ENCODE measurements at regions not wholly inside any gene's neighbourhood (a gene's known extent, or its start where the extent isn't known, plus 50 kb on each side); places are given as distances from the start of the nearest gene placed in this dataset.

GRCh38 chr1:219560856-219561255 is 52.0 kb downstream of the ZC3H11B start:
- ATAC-seq (peak in 3 of 4 donors; percentile 50 to 80 (median 52)), DNase-seq (no peak)
- intact Hi-C loops (cut with DNase I): no loop called here
- no peak overlapping the region for H3K27ac ChIP-seq
- no peak overlapping the region for H3K4me3 ChIP-seq
- no peaks in the 10 kb centered on the region for H3K27me3 ChIP-seq
- 18% methylated on average over 3 of the region's 3 CpGs for WGBS (ENCODE audit: insufficient coverage, low coverage, low lambda C conversion rate, missing lambda C conversion rate)
- H3K36me3 ChIP-seq: no peaks in the 10 kb centered on the region
- TF ChIP-seq POLR2A (IDR thresholded peaks at IDR 0.05): no peak
- TF ChIP-seq CTCF (IDR thresholded peaks at IDR 0.05): no peak
- no peaks in the 10 kb centered on the region for H3K9me3 ChIP-seq
- H3K4me1 ChIP-seq: peaks cover 0 to 14% (median 0%) of the 10 kb centered on the region in 4 donors

GRCh38 chr1:219559899-219560298 is 53.0 kb downstream of the ZC3H11B start:
- Histone ChIP-seq H3K36me3 (no peaks in the 10 kb centered on the region), H3K9me3 (no peaks in the 10 kb centered on the region), H3K4me1 (peaks cover 0 to 24% (median 0%) of the 10 kb centered on the region in 4 donors), H3K27ac (no peak overlapping the region), H3K4me3 (no peak overlapping the region), H3K27me3 (no peaks in the 10 kb centered on the region)
- WGBS (ENCODE audit: insufficient coverage, low coverage, low lambda C conversion rate, missing lambda C conversion rate): 84% methylated on average over 4 of the region's 4 CpGs
- no peak for TF ChIP-seq CTCF (IDR thresholded peaks at IDR 0.05)
- TF ChIP-seq POLR2A (IDR thresholded peaks at IDR 0.05): no peak
- DNase-seq (no peak), ATAC-seq (no peak)
- intact Hi-C loops (cut with DNase I): no loop called here

- no peak for TF ChIP-seq POLR2A (IDR thresholded peaks at IDR 0.05)
- no peak for TF ChIP-seq CTCF (IDR thresholded peaks at IDR 0.05)
- Histone ChIP-seq H3K36me3 (no peaks in the 10 kb centered on the region), H3K27me3 (no peaks in the 10 kb centered on the region), H3K4me3 (no peak overlapping the region), H3K4me1 (peaks cover 0 to 32% (median 3%) of the 10 kb centered on the region in 4 donors), H3K27ac (no peak overlapping the region), H3K9me3 (no peaks in the 10 kb centered on the region)
- DNase-seq (no peak), ATAC-seq (peak in 3 of 4 donors; percentile 39 to 72 (median 63))
- intact Hi-C loops (cut with DNase I): no loop called here
- 34% methylated on average over 2 of the region's 2 CpGs for WGBS (ENCODE audit: insufficient coverage, low coverage, low lambda C conversion rate, missing lambda C conversion rate)
These were observed 57.1 kb downstream of the ZC3H11B start for GRCh38 chr1:219555806-219556205.

GRCh38 chr1:219555031-219555692 is 57.7 kb downstream of the ZC3H11B start:
- TF ChIP-seq POLR2A (IDR thresholded peaks at IDR 0.05) (no peak), CTCF (IDR thresholded peaks at IDR 0.05) (no peak)
- Histone ChIP-seq H3K27ac (no peak overlapping the region), H3K9me3 (no peaks in the 10 kb centered on the region), H3K4me1 (peaks cover 0 to 28% (median 3%) of the 10 kb centered on the region in 4 donors), H3K4me3 (no peak overlapping the region), H3K27me3 (no peaks in the 10 kb centered on the region), H3K36me3 (no peaks in the 10 kb centered on the region)
- intact Hi-C loops (cut with DNase I): no loop called here
- 72% methylated on average over 7 of the region's 7 CpGs for WGBS (ENCODE audit: insufficient coverage, low coverage, low lambda C conversion rate, missing lambda C conversion rate)
- DNase-seq (no peak), ATAC-seq (peak in 2 of 4 donors; percentile 22 to 45)
